NCI-H187 (cell line): ENCODE measurements at regions not wholly inside any gene's neighbourhood (a gene's known extent, or its start where the extent isn't known, plus 50 kb on each side); places are given as distances from the start of the nearest gene placed in this dataset.
"Not testable (repeated sequence)": the region's sequence is repeated elsewhere in the genome, so short reads cannot be mapped to it uniquely, and the experiment has no call there.

Source experiments
- DNase-seq, 2 experiments: peaks; one replicate each; lab custom pipeline; 2025; lab: John Stamatoyannopoulos, UW

- DNase-seq, result no peak
These were observed 102.3 kb upstream of the IPO9 start for GRCh38 chr1:201726700-201727099.

- DNase-seq, result no peak
These were observed 100.2 kb upstream of the IPO9 start for GRCh38 chr1:201728731-201729130.

GRCh38 chr1:201729973-201730608 lies 98.9 kb upstream of the IPO9 start:
- DNase-seq, result no peak

GRCh38 chr1:201730611-201731010 lies 98.3 kb upstream of the IPO9 start:
- no peak for DNase-seq

- DNase-seq, result no peak
These were observed 97.8 kb upstream of the IPO9 start for GRCh38 chr1:201731142-201731541.

- no peak for DNase-seq
These were observed 97.4 kb upstream of the IPO9 start for GRCh38 chr1:201731592-201731991.

GRCh38 chr1:201732351-201732750 lies 96.6 kb upstream of the IPO9 start:
- DNase-seq, result no peak

GRCh38 chr1:201734221-201734620 lies 94.7 kb upstream of the IPO9 start:
- DNase-seq, result not testable (repeated sequence)

GRCh38 chr1:201734786-201735185 lies 94.2 kb upstream of the IPO9 start:
- no peak for DNase-seq

GRCh38 chr1:201736707-201737320 lies 92.1 kb upstream of the IPO9 start:
- no peak for DNase-seq

GRCh38 chr1:201737352-201738060 lies 91.5 kb upstream of the IPO9 start:
- no peak for DNase-seq

GRCh38 chr1:201739080-201739479 lies 89.9 kb upstream of the IPO9 start:
- no peak for DNase-seq

GRCh38 chr1:201739492-201740085 lies 89.4 kb upstream of the IPO9 start:
- peak in 1 of 2 experiments; percentile 41 for DNase-seq

GRCh38 chr1:201740086-201740541 lies 88.8 kb upstream of the IPO9 start:
- DNase-seq, result no peak

- no peak for DNase-seq
These were observed 88.3 kb upstream of the IPO9 start for GRCh38 chr1:201740670-201741111.

GRCh38 chr1:201741763-201742342 lies 87.1 kb upstream of the IPO9 start:
- DNase-seq, result no peak

- no peak for DNase-seq
These were observed 86.5 kb upstream of the IPO9 start for GRCh38 chr1:201742476-201742875.

GRCh38 chr1:201742955-201743805 lies 85.8 kb upstream of the IPO9 start:
- DNase-seq, result no peak

- no peak for DNase-seq
These were observed 83.9 kb upstream of the IPO9 start for GRCh38 chr1:201745023-201745422.

- no peak for DNase-seq
These were observed 82.8 kb upstream of the IPO9 start for GRCh38 chr1:201746156-201746555.

- no peak for DNase-seq
These were observed 81.7 kb upstream of the IPO9 start for GRCh38 chr1:201747261-201747660.
